Stimulated activated CD8-positive, alpha-beta memory T cell treated with anti-CD3 and anti-CD28 coated beads, Interleukin-2, amount 100 ng/mL, for 48 hours (primary cell): ENCODE measurements at regions not wholly inside any gene's neighbourhood (a gene's known extent, or its start where the extent isn't known, plus 50 kb on each side); places are given as distances from the start of the nearest gene placed in this dataset.
A peak's percentile ranks its signal among the peaks of the same experiment; 100 is the strongest.
"Not testable (repeated sequence)": the region's sequence is repeated elsewhere in the genome, so short reads cannot be mapped to it uniquely, and the experiment has no call there.

ENCODE experiments used
- DNase-seq, 2 donors: peaks; one replicate each; pipeline ENCODE4 v3.0.0-alpha.2; 2020; ENCODE audit warnings: low read depth in 2 of 2

GRCh38 chr2:159880729-159881128 is 82.7 kb upstream of the CD302 start:
- no peak for DNase-seq

DNA sequence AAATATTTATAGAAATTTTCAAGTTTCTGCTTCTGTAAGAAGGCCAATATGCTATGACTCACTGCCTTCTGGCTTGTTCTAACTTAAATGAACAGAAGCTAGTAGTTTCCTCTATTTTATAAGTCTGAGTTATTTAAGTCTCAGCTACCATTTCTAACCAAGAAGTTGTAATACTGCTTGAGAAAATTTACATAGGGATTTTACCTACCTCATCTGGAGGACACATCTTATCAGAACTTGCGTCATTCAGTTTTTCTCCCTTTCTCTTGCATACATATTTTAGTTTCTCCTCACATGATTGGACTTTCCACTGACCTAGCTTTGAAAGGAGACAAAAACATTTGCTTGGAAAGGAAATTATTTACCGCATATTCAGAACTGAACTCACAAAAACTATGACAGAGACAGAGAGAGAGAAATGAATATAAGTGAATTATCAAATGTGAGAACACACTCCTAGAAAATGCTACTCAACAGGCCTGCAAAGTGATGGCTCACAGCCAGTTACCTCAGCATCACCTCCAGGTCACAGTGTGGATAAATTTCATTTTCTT is 81.1 kb upstream of the CD302 start:
- DNase-seq = peak in 1 of 2 donors; percentile 10

- no peak for DNase-seq
These were observed 77.1 kb upstream of the CD302 start for GRCh38 chr2:159875083-159875482.

- no peak for DNase-seq
These were observed 75.2 kb upstream of the CD302 start for GRCh38 chr2:159873258-159873657.

DNA sequence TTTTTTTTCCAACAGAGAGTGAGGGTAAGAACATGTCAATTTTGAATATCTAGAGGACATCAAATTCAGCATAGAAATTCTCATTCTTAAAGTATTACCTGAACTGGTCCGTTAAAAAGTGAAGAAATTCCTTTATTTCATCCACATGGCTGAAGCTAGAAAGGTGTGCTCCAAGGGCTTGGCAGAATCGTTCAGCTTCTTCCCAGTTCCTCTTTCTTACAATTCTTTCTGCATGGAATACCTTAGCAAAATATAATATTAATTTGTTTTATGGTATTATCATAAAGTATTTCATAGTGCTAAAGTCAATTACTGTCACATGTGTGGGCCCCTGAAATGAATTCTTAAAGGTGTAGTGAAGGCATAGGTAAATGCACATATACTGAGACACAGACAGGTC is 74.3 kb upstream of the CD302 start:
- DNase-seq = no peak

- DNase-seq = not testable (repeated sequence)
These were observed 70.7 kb upstream of the CD302 start for GRCh38 chr2:159868598-159869159.

GRCh38 chr2:159867567-159868361 is 69.8 kb upstream of the CD302 start:
- DNase-seq = no peak

DNA sequence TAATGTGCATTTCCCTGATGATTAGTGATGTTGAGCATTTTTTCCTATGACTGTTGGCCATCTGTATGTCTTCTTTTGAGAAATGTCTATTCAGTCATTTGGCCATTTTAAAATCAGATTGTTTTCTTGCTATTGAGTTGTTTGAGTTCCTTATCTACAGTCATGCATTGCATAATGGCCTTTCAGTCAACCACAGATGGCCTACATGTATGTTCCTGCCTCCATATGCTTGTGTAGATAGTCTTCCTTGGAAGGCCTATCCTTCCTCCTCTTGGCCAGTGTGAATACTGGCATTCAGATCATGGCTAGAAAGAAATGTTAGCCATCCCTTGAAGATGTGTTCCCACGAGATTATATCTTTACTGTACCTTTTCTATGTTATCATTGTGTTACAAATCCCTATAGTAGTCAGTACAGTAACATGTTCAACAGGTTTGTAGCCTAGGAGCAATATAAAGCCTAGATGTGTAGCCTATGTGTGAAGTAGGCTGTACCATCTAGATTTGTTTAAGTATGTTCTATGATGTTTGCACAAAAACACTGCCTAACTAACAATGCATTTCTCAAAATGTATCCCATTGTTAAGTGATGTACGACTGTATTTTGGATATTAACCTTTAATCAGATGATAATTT is 65.6 kb upstream of the CD302 start:
- no peak for DNase-seq

GRCh38 chr2:159860581-159861310 is 62.7 kb upstream of the CD302 start:
- no peak for DNase-seq

- no peak for DNase-seq
These were observed 61.6 kb upstream of the CD302 start for GRCh38 chr2:159859583-159859982.

DNA sequence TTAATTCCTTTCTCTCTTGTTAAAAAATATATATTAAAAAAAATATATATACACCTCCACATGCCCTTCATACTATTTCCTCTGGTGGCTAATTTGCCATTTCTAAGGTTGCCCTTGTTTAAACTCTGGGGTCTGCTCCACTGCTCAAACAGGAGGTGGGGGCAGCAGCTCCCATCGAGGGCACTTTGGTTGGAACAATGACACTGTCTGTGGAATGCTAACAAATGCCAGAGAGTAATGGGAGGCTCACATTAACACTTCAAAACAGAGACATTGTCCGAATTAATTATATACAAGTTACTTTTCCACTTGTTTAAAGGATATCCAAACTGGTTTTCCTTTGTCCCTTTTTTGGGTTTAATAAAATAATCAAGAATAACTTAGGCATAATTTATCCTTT is 58.8 kb upstream of the CD302 start:
- DNase-seq = no peak

DNA sequence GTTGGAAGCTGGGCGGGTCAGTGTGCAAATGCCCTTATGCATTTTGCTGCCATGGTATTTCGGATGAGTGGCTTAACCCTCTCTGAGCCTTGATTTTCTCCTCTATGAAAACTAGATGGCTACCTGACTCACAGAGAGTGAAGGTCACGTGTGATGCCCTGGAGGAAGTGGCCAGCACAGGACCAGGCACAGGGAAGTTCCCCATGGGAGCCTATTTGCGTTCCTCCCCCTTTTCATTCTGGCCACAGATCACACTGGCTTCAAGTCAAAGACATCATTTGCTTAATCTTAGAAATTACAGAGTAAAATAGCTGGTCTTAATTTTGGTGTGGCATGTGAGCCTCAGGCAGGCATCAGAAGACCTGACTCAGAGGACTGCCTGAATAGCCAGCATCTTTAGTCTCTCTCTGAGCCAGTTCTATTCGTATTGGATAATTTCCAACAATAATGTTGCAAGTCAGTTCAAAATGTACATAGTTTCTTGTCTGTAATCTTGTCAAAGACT is 57.6 kb upstream of the CD302 start:
- DNase-seq = no peak

DNA sequence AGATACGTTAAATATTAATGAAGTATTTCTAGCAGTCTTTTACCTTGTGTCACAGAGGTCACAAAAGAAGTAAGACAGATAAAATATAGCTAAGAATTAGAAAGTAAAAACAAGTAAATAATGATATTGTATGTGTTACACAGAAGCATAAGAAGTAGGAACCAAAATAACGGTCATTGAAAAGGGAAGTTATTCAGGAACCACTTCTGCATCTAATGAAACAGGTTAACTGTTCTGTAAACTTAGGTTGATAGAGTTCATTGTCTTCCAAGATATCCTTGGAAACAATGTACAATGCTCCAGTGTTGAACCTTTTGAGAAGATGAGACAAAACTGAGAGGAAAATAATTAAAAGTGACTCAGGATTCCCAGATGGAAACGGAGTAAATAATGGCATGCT is 57.1 kb upstream of the CD302 start:
- DNase-seq = no peak

GRCh38 chr2:159854481-159854880 is 56.5 kb upstream of the CD302 start:
- DNase-seq = no peak

GRCh38 chr2:159853101-159853500 is 55.1 kb upstream of the CD302 start:
- DNase-seq = no peak

DNA sequence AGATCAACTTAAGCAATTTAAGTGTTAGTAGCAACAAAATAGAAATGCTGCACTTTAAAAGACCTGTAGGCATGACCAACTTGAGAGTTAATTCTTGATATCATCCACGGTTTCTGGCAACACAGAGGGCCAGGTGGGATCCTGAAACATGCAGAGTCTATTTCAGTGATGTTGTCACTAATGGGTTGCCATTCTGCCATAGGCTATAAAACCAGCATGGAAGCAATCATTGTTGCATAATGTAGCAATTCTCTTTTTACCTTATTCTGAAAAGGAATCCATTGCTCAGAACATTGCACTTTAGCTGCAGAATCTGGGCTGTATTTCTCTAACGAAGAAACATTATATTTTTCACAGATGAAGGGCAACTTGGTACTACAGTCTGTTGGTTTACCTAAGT is 53.9 kb upstream of the CD302 start:
- DNase-seq = no peak

GRCh38 chr2:159850789-159851188 is 52.8 kb upstream of the CD302 start:
- no peak for DNase-seq

- DNase-seq = no peak
These were observed 51.3 kb upstream of the CD302 start for GRCh38 chr2:159849160-159849813.
